Hepatic stellate cell (primary cell): ENCODE measurements at regions not wholly inside any gene's neighbourhood (a gene's known extent, or its start where the extent isn't known, plus 50 kb on each side); places are given as distances from the start of the nearest gene placed in this dataset.
"Not testable (repeated sequence)": the region's sequence is repeated elsewhere in the genome, so short reads cannot be mapped to it uniquely, and the experiment has no call there.

ENCODE experiments used
- DNase-seq: peaks from one replicate; pipeline ENCODE4 v3.0.0; 2011; ENCODE audit warnings: low spot score

DNA sequence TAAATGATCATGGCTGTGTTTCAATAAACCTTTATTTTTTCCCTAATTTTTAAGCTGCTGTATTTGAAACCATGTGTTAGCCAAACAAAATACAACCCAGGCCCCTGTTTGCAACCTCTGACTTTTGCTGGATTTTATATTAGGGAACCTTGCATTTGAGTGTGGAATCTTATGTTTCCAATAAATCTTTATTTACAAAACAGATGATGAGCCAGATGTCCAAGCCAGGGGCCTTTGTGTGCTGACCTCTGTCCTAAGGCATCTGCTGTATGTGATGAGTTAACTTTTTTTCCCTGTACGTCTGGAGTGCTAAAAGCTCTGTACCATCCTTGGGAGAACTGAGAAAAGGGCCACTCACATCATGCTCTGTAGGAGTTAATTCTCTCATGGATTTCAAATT is 162.9 kb downstream of the TRIB2 start:
- no peak for DNase-seq

DNA sequence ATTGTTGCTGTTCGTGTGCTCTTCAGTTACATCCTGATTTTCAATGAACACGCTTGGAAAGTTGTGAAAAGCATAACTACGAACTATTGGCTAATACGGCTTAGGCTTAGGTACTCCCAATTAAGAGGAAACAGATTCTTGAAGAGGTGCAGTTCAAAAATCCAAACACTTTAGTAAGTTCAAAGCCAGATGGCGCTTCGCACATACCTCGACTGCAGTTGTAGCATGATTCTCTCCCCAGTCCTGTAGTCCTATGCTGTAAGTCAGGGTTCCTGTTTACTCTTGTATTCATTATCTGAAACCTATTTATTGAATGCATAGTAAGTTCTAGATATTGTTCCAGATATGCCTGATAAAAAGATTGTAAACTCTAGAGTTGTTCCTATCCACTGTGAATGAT is 165.2 kb downstream of the TRIB2 start:
- DNase-seq, result no peak

DNA sequence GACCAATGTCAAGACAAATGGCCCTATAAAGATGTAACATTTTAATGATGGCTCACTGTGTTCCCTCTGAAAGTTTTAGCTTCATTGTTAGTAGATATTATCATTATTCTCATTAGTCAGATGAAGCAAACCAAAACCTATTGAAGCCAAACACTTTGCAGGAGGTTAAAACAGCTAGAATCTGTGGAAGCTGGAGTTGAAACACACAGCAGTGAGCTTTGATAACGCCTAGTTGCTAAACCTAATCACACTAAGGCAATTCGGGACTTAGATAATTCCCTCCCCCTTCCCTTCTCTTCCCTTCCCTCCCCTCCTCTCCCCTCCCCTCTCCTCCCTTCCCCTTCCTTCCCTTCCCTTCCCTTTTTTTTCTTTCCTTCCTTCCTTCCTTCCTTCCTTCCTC is 165.7 kb downstream of the TRIB2 start:
- no peak for DNase-seq

DNA sequence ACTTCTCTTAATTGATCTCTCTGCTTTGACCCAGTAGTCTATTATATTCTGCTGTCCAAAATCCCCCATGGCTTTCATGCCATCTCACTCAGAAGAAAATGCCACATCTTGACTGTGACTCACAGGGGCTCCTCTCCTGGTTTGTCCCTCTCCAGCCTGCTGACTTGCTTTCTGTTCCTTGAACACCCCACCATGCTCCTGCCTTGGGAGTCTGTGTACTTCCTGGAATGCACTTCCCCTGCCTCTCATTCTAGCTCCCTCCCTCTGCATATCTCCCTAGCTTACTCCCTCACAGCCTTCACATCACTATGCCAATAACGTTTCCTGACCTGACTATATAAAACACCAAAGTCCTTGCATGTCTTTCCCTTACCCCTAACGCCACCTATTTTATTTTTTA is 167.2 kb downstream of the TRIB2 start:
- peak; percentile 42 for DNase-seq

DNA sequence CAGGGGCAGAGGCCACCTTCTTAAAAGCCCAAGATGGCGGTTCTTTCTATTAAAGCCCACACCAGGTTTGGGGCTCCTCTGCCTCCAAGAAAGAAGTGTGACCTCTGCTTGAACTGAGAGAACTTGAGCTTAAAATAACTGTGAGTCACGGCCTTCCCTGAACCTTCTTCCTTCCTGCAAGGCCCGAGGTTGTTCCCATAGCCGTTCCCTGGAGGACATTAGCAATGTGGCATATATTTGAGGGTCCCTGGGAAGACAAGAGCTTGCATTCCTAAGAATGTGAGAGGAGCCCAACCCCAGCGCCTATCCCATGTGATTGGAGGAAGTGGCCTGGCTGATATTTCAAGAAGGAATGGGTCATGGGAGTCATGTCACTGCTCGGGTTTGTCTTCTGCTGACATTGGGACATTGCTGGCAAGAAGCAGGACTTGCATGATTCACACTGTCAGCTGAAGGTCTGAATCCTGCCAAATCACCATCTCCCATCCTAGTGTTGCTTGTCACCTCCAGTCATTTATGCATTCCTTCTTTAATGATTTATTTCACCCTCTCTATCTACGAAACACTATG is 168.1 kb downstream of the TRIB2 start:
- DNase-seq, result peak; percentile 69

DNA sequence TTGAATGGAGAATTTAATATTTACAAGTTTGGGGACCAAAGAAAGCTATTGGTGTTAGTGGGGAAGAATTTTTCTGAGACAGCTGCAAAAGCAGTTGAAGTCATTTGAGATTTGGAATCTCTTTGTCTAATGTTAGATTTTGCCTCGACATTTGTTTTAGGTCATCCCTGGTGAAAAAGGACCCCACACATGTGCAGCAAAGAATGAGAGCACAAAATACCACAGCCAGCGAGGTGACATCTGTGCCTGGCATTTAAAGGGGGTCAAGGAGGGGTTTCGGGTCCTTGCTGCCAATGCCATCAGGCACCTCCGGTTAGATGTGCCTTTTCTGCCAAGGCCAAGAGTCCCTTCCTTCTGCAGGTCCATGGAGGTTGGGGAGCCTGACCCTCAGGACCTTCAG is 173.3 kb downstream of the TRIB2 start:
- DNase-seq, result no peak

DNA sequence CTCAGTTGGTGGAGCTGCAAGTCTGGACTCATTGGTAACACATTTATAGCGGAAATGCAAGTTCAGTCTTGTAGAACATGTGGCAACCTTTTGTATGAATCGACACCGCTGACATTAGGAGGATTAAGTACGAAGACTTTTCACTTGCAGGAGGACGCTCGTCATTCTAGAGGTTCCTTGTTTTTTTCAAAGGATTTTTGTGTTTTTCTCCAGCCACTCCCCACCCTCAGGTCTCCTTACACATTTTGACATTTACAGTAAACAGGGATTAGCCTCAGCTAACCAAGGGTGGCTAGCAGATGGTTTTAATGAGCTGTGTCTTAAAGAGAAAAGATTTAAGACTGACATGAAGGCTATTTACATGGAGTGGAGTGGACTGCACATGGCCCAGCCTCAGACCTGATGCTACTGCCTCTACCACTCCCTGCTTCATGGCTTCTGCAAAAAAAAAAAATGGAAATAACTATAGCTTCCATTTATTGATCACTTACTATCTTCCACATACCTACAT is 173.8 kb downstream of the TRIB2 start:
- DNase-seq, result no peak

DNA sequence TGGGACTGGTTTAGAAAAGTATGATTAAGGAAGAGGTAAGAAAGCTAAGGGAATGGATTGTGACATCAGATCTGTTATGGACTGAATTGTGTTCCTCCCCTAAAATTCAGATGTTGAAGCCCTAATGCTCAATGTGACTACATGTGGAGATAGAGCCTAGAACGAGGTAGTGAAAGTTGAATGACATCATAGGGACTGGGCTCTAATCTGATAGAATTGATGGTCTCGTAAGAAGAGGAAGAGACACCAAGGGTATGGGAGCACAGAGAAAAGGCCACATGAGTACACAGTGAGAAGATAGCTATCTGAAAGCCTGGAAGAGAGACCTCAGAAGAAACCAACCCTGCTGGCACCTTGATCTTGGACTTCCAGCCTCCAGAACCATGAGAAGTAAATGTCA is 178.3 kb downstream of the TRIB2 start:
- no peak for DNase-seq

DNA sequence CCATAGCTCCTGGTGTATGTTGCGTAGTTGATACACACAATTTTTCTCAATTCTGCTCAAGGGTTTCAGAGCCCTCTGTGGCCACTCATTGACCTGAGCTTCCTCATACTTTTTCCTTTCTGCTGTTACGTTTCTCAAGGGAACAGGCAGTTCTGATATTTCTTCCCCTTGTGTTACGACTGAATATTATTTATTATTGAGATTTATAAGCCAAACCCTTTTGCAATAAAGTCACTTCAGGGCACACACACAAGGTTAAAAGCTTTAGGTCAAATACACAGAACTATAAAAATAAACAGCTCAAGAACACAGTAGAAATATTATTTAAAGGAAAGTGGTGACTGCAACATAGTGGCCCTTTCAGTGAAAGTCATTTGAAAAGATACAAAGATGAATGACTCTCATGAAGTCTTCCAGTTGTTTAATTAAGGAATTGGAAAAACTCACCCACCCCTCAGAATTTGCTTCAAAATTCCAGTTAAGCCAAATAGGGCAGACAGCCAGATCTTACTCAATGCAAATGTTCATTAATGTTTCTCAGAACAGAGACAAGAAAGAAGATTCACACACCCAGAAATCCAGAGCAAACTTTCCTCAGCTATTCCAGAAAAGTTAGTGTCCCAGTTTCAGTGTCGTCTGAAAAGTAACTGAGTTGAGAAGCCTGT is 179.7 kb downstream of the TRIB2 start:
- DNase-seq, result no peak

DNA sequence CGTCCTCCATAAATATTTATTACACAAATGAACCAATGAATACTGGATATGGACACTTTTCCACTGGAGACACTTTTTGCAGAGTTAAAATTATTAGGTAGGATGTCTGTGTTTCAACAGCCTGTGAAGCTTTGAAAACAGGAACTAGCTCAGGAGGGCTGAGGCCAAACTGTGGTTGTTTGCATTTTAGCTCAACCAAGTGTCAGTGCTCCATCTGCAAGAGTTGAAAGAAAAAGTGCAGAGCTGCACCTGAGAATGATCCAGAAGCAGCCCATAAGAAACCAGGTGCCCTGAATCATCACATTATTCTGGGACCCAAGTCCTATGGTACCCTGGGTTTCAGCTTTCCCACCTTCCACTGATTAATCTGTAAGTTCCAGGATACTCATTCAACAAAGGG is 180.4 kb downstream of the TRIB2 start:
- DNase-seq, result no peak

DNA sequence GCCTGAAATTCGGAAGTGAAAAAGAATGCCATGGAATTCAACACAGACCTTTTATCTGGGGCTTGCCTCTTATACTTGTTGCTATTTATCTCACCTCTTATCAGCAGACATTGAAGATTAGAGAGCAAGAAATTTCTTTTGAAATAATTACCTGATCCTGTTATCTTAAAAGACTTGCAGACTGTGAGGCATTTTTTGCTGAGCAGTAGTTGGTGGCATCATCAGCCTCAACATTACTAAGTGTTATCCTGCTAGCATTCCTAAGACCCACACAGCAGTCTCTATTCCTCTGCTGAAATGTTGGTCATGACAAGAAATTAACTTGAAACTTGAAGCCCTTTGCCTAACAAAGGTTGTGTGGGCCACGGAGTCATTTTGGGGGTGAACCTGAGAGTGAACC is 186.5 kb downstream of the TRIB2 start:
- DNase-seq, result no peak

DNA sequence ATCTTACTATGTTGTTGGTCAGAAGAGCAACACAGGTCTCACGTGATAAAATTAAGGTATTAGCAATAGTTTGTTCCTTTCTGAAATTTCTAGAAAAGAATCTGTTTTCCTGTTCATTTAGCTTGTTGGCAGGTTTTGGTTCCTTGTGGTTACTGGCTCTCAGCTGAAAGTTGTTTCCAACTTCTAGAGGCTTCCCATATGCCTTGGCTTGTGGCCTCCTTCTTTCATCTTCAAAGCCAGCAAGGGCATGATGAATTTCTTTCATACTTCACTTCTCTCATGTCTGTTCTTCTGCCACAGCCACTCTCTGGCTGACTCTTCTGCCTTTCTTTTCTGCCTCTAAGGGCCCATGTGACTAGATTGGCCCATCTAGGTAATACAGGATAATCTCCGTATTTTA is 193.7 kb downstream of the TRIB2 start:
- no peak for DNase-seq

DNA sequence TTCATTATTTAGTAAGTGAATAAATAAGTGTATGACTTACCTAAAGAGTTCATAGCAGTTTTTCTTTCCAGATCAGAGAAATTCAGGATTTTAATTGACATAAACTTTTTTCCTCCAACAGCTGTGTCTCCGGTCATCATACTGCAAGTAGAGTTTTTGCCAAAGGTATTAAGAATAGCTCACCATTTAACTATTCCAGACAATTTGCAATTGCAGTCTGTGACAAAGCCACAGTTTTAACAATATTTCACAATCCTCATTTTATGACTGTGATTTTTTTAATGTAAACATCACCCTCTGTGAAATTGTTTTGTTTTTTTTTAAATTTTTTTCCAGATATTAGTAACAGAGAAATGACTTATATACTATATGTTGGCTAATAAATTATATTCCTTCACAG is 199.1 kb downstream of the TRIB2 start:
- DNase-seq, result no peak

DNA sequence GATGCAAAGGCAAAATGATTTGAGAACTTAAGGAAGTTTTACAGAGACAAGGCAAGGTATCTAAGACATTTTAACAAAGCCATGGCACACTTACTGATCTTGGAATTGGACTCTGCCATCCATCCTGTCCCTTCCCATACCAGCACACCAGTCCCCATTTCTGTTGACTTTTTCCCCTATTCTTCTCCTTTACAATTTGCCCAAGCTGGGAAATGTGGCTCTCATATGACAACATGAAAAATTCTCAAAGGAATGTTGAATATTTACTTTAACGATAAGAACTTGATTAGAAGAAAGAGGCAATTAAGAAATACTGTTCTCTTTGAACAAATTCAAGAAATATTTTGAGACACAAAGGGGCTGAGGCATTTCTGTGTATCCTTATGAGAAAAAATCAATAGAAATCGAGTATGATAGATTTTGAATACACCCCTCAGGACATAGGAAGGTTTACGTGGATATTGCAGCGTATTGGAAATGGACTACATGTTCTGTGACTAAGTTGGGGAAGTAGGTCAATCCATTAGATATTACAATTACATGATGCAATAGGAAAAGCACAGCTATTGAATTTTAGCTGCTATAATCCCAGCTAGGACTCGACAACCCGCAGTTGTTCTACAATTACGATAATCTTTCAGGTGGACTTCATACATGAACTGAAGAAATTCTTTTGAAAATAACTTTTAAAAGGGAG is 201.6 kb downstream of the TRIB2 start:
- DNase-seq, result no peak

DNA sequence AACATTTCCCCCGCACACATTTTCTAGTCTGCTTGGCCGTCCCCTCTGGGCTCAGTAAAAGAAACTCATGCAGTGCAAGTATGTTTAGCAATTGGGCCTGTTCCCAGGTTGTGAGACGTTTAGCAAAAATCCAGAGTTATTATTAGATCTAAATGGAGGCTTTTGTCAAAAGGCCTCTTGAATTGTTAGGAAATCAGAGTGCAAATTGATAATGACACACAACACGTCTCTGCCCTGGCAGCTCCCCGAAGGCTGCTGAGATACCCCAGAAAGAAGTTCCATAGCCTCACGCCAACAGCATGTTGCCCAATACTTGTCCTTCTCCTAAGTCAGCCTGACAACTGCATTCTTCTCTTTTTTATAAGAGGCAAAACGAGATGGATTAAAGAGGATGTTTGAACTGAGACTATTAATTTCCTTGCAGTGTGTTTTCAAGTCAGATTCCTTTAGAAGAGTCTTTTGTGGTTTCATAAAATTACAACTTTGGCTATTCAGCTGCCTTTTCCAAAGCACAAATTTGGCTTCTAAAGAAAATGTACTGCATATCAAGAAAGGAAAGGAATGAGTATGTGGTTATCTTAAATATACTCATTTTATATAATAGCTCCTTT is 202.2 kb downstream of the TRIB2 start:
- peak; percentile 35 for DNase-seq

DNA sequence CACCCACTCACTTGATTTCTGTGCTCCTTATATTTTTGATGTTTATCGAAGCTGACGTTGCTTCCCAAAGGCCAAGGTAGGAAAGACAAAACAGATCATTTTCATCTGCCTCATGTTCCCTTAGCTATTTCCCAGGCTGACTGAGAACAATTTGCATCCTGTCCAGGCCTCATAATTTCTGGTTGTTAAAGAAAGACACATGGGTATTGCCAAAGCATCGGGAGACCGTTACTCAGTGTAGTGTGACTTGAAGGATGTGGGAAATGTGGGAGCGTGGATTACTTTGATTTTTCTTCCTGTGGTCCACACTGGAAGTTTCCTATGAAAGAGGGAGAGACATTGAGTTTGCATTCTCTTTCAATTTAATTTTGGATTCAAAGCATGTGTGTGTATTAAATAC is 204.6 kb downstream of the TRIB2 start:
- DNase-seq, result no peak

DNA sequence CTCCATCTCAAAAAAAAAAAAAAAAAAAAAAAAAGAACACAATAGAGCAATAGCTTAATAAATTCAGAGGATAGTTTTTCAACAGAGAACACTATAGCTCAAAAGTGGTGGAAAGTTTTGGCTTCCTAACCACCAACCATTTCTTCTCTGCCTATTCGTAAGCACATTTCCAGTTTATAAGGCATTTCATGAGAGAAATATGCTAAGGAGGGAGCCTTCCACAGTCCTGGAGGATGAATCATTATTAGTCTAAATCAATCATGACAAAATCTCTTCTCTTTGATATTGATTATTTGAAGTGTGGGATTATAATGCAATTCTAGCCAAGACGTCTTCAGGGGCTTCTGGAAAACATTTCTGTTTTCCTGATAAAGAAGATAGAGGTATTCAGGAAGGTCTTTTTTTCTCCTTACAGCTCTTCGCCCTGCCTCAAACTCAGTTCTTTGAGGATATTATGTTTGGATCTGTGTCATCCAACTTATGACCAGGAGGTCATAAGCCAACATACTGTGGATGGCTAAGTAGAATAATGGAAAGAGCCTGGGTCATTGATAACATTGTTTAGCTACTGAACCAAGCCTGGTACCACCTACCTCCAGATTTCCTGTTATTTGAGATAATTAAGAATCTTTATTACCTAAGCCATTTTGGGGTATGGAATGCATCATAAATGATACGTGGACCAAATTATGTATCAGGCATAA is 207.3 kb downstream of the TRIB2 start:
- peak; percentile 77 for DNase-seq

DNA sequence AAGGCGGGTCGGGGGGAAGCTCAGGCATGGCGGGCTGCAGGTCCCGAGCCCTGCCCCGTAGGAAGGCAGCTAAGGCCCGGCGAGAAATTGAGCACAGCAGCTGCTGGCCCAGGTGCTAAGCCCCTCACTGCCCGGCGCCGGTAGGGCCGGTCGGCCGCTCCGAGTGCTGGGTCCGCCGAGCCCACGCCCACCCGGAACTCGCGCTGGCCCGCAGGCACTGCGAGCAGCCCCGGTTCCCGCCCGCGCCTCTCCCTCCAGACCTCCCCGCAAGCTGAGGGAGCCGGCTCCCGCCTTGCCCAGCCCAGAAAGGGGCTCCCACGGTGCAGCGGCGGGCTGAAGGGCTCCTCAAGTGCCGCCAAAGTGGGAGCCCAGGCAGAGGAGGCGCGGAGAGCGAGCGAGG is 209.9 kb downstream of the TRIB2 start:
- DNase-seq, result not testable (repeated sequence)

DNA sequence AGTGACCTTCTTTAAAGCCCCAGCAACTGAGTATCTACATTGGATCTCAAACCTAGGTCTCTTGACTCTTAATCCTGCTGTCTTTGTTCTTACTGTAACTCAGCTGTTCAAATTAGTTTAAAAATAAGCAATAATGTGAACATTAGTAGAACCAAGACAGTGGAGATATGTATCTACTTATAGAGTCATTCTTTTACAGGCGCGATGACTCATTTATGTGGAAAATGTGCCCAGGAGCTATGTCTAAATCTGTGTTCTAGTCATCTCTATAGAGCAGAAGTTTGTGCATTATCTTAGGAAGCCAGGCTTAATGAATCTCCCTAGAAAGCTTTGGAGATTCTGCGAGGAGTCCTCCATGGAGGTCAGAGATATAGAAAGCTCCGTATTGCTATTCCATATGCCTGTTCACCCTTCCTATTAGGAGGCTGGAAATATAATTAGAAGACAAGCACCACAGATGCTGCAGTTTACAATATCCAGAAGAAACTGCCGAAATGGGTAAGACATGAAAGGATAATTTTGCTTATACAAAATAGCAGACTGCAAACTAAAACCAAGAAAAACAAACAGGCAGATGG is 211.6 kb downstream of the TRIB2 start:
- peak; percentile 41 for DNase-seq

DNA sequence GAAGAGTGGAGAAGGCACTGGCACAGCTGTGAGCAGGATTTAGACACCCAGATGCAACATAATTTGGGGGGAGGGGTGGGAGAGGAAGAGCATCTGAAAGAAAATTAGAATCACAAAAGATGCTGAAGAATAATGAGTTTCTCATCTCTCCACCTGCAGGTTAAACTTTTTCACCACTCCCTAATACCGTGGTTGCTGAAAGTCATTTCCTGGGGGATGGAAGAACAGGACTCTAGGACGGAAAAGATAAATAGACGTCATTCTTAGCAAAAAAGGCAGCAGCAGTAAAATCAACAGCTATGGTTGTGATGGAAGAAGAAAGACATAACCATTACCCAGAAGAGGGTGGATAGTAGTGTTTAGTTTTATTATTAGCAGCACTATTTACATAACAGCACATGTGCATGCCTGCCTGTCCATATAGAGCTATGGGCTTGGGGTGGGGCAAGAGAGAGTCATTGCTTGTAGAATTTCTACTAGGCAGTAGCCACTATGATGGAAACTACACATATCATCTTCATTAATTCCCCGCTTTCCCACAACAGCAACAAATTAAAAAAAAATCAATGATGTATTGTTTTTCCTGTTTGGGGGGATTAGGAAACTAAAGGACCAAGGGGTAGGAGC is 212.2 kb downstream of the TRIB2 start:
- DNase-seq, result no peak

DNA sequence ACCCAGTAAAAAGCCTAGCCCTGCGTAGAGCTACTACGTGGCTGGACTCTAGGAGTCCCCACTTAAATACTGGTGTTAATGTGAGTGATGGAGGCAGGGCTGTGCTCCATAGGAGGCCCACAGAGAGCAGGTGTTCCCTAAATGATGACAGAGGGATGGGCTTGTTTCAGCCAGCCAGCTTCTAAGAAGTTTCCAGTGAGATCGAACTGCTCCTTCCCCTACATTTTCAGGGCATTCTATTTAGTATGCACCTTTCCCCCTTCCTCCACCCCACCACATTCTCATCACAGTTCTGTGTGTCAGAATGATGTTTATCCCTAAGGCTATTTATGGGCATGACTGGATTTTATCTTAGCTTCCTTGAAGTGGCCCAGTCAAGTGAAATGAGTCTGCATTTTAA is 213.0 kb downstream of the TRIB2 start:
- DNase-seq, result no peak

DNA sequence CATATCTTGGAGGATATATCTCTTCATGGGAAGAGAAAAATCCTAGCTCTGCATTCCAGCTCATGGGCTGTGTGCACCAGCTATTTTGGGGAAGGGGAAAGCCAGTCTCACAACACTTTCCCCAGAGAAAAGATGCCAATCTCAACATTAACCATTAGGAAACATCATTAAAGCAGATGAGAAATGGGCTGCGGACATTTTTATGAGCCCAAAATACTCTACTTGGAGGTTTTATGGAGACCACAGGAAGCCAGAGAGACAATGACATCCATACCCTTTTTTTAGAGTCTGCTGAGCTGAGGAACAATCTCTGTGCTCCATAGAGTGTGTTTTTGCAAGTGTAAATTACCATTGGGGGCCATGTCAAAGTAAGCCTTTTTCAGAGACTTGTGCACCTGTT is 213.7 kb downstream of the TRIB2 start:
- no peak for DNase-seq
